ENCODE measurements at regions not wholly inside any gene's neighbourhood (a gene's known extent, or its start where the extent isn't known, plus 50 kb on each side); places are given as distances from the start of the nearest gene placed in this dataset.

DNA sequence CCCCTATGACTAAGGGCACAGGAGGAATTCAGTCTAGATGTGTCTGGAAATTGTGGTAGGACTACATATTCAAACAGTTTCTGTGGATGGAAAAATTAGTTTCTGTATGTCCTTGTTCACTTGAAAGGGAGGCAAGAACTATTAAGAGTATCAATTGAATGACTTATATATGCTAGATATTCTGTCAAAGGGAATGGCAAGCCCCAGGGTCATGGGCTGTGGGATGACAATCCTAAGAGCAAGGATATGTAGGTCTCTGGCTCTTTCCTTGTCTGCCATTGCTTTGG lies 383.5 kb upstream of the B3GALT2 start:
- H3K4me1 ChIP-seq (ENCODE audit: insufficient read depth, poor library complexity, severe bottlenecking), result no peaks in the 10 kb centered on the region
- no peak overlapping the region for H3K27ac ChIP-seq (ENCODE audit: poor library complexity, severe bottlenecking)
- no peaks in the 10 kb centered on the region for H3K9me3 ChIP-seq (ENCODE audit: severe bottlenecking)
- TF ChIP-seq, protein P1, sequence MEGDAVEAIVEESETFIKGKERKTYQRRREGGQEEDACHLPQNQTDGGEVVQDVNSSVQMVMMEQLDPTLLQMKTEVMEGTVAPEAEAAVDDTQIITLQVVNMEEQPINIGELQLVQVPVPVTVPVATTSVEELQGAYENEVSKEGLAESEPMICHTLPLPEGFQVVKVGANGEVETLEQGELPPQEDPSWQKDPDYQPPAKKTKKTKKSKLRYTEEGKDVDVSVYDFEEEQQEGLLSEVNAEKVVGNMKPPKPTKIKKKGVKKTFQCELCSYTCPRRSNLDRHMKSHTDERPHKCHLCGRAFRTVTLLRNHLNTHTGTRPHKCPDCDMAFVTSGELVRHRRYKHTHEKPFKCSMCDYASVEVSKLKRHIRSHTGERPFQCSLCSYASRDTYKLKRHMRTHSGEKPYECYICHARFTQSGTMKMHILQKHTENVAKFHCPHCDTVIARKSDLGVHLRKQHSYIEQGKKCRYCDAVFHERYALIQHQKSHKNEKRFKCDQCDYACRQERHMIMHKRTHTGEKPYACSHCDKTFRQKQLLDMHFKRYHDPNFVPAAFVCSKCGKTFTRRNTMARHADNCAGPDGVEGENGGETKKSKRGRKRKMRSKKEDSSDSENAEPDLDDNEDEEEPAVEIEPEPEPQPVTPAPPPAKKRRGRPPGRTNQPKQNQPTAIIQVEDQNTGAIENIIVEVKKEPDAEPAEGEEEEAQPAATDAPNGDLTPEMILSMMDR (IDR thresholded peaks at IDR 0.05; ENCODE audit: poor library complexity, severe bottlenecking), result no peak
- H3K36me3 ChIP-seq (ENCODE audit: low read depth), result no peaks in the 10 kb centered on the region
- DNase-seq (ENCODE audit: low spot score) (no peak), ATAC-seq (ENCODE audit: low read depth) (no peak)
- H3K4me3 ChIP-seq (ENCODE audit: severe bottlenecking), result no peak overlapping the region
- no peaks in the 10 kb centered on the region for H3K27me3 ChIP-seq (ENCODE audit: insufficient read depth, poor library complexity, severe bottlenecking)

DNA sequence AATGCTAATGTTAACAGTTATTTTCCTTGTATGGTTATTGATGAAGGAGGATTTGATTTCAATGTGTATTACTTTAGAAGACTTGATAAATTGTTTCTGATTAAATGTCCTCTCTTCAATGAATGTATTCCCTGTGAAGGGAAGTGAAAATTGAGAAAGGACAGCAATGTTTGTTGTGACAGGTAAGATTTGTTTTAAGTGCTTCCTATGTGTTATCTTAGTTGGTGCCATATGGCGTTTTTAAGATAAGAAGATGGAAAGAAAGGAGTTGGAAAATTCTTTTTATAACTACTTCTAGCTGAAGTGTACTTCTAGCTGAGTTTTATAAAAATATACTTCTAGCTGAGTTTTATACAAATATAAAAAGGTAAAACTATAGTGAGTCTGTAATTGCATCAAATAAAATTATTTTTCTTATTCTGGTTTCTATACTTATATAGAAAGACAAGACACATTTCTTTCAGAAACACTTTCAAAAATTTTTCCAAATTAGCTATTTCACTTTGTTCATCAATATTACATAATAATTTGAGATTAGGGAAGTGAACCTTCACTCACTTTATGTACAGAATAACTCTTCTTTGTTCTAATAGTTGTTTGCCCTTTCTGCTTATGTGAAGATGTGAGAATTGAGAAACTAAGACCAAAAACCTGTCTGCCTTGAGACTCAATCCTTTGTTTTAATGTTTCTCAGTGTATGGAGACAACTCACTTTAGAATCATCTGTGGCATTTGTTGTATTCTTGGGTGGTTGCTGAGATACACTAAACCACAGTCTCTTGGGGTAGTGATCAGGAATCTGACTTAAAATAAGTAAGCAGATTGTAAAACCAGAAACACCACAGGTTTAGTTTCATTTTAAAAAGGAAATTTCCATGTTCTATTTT lies 382.9 kb upstream of the B3GALT2 start:
- Histone ChIP-seq H3K36me3 (ENCODE audit: low read depth) (no peaks in the 10 kb centered on the region), H3K4me3 (ENCODE audit: severe bottlenecking) (no peak overlapping the region), H3K9me3 (ENCODE audit: severe bottlenecking) (no peaks in the 10 kb centered on the region), H3K27ac (ENCODE audit: poor library complexity, severe bottlenecking) (no peak overlapping the region), H3K4me1 (ENCODE audit: insufficient read depth, poor library complexity, severe bottlenecking) (no peaks in the 10 kb centered on the region), H3K27me3 (ENCODE audit: insufficient read depth, poor library complexity, severe bottlenecking) (no peaks in the 10 kb centered on the region)
- DNase-seq (ENCODE audit: low spot score) (no peak), ATAC-seq (ENCODE audit: low read depth) (no peak)
- TF ChIP-seq, protein P1 (IDR thresholded peaks at IDR 0.05; ENCODE audit: poor library complexity, severe bottlenecking), result no peak

DNA sequence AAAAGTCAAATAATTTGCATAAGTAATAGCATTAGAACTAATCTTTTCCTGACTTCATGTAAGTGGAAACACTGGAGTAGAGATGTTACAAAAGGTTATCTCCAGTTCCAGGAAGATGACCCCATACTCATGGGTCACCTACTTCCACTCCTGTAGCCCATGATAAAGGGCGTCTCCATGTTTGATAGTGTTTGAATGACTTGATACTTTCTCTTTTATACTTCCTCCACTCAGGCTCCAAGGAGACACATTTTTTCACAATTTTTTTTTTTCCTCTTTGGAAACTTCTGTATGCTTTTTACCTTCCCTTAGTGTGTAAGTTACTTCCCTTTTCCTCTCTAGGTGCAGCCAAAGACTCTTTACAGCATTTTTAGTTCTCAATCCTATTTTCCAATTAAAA lies 382.1 kb upstream of the B3GALT2 start:
- no peak overlapping the region for H3K27ac ChIP-seq (ENCODE audit: poor library complexity, severe bottlenecking)
- no peak overlapping the region for H3K4me3 ChIP-seq (ENCODE audit: severe bottlenecking)
- ATAC-seq (ENCODE audit: low read depth) (no peak), DNase-seq (ENCODE audit: low spot score) (no peak)
- TF ChIP-seq, protein P1 (IDR thresholded peaks at IDR 0.05; ENCODE audit: poor library complexity, severe bottlenecking), result no peak
- no peaks in the 10 kb centered on the region for H3K27me3 ChIP-seq (ENCODE audit: insufficient read depth, poor library complexity, severe bottlenecking)
- no peaks in the 10 kb centered on the region for H3K36me3 ChIP-seq (ENCODE audit: low read depth)
- H3K9me3 ChIP-seq (ENCODE audit: severe bottlenecking), result no peaks in the 10 kb centered on the region
- H3K4me1 ChIP-seq (ENCODE audit: insufficient read depth, poor library complexity, severe bottlenecking), result no peaks in the 10 kb centered on the region

DNA sequence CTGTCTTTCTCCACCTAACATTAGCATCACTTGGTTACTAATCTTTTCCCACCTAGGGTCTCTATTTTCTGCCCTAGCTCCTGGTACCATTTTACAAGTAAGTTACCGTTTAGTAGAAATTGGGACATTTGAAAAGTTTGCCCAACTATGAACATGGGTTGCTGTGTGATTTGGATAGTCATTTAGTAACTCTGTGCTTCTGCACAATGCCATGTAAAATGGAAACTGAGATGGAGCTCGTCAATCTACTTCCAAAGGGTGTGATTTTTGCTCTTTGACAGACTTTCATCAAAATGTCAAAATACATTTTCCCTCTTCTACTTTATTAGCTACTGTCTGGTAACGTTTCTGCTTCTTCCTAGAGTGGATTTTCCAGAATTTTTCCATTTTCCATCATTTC lies 381.5 kb upstream of the B3GALT2 start:
- TF ChIP-seq, protein P1 (IDR thresholded peaks at IDR 0.05; ENCODE audit: poor library complexity, severe bottlenecking), result no peak
- DNase-seq (ENCODE audit: low spot score) (no peak), ATAC-seq (ENCODE audit: low read depth) (no peak)
- Histone ChIP-seq H3K36me3 (ENCODE audit: low read depth) (no peaks in the 10 kb centered on the region), H3K9me3 (ENCODE audit: severe bottlenecking) (no peaks in the 10 kb centered on the region), H3K4me3 (ENCODE audit: severe bottlenecking) (no peak overlapping the region), H3K27me3 (ENCODE audit: insufficient read depth, poor library complexity, severe bottlenecking) (no peaks in the 10 kb centered on the region), H3K4me1 (ENCODE audit: insufficient read depth, poor library complexity, severe bottlenecking) (no peaks in the 10 kb centered on the region), H3K27ac (ENCODE audit: poor library complexity, severe bottlenecking) (no peak overlapping the region)

DNA sequence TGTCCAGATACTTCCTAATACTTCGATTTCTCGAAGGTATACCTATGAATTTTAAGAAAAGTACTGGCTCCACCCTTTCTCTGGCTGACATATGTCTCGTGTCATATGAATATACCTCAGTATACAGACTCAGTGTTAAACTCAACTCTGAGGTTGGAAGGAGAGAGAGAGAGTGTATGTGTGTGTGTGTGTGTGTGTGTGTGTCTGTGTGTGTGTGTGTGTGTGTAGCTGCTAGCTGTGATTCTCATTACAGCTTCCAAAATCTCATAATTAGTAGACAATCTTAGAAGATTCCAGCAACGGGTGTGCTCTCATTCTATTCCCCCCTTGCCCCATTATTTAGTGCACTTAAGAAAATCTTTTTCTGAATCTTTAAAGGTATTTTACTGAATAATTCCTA lies 380.3 kb upstream of the B3GALT2 start:
- TF ChIP-seq, protein P1 (IDR thresholded peaks at IDR 0.05; ENCODE audit: poor library complexity, severe bottlenecking), result no peak
- no peaks in the 10 kb centered on the region for H3K27me3 ChIP-seq (ENCODE audit: insufficient read depth, poor library complexity, severe bottlenecking)
- no peaks in the 10 kb centered on the region for H3K4me1 ChIP-seq (ENCODE audit: insufficient read depth, poor library complexity, severe bottlenecking)
- H3K4me3 ChIP-seq (ENCODE audit: severe bottlenecking), result no peak overlapping the region
- no peak overlapping the region for H3K27ac ChIP-seq (ENCODE audit: poor library complexity, severe bottlenecking)
- DNase-seq (ENCODE audit: low spot score), result no peak
- no peak for ATAC-seq (ENCODE audit: low read depth)
- no peaks in the 10 kb centered on the region for H3K36me3 ChIP-seq (ENCODE audit: low read depth)
- H3K9me3 ChIP-seq (ENCODE audit: severe bottlenecking), result no peaks in the 10 kb centered on the region

Data from RWPE2 (cell line).